C4-2B (cell line): ENCODE measurements at regions not wholly inside any gene's neighbourhood (a gene's known extent, or its start where the extent isn't known, plus 50 kb on each side); places are given as distances from the start of the nearest gene placed in this dataset.

Source experiments
- H3K27ac ChIP-seq: fragments of 450-650 bp; 2 replicates; pipeline ENCODE4 v1.5.1; 2017
- CTCF ChIP-seq: fragments of 450-650 bp; conservative IDR thresholded peaks from 2 replicates; pipeline ENCODE4 v1.5.1; 2017; ENCODE audit warnings: mild to moderate bottlenecking
- ZFX ChIP-seq: fragments of 450-650 bp; IDR thresholded peaks from 2 replicates; pipeline ENCODE4 v1.6.1; 2017

- no peak overlapping the region for H3K27ac ChIP-seq
- TF ChIP-seq ZFX: no peak
- TF ChIP-seq CTCF: no peak
Observed at GRCh38 chr2:236984046-236984445, 101.6 kb upstream of the COPS8 start.

- TF ChIP-seq CTCF (no peak), ZFX (no peak)
- peak overlapping the region; percentile 72; the same call in 1 of the 2 replicates for H3K27ac ChIP-seq
Observed at GRCh38 chr2:236985761-236986339, 99.8 kb upstream of the COPS8 start.

- TF ChIP-seq CTCF (no peak), ZFX (no peak)
- H3K27ac ChIP-seq: peak overlapping the region; percentile 72
Observed at GRCh38 chr2:236986524-236987330, 99.0 kb upstream of the COPS8 start.

- TF ChIP-seq CTCF (no peak), ZFX (no peak)
- no peak overlapping the region for H3K27ac ChIP-seq
Observed at GRCh38 chr2:236988216-236988615, 97.5 kb upstream of the COPS8 start.

GRCh38 chr2:236988690-236989624 lies 96.7 kb upstream of the COPS8 start:
- no peak for TF ChIP-seq CTCF
- TF ChIP-seq ZFX: no peak
- no peak overlapping the region for H3K27ac ChIP-seq

- H3K27ac ChIP-seq: no peak overlapping the region
- no peak for TF ChIP-seq ZFX
- TF ChIP-seq CTCF: no peak
Observed at GRCh38 chr2:236990552-236990951, 95.1 kb upstream of the COPS8 start.
